ENCODE measurements at regions not wholly inside any gene's neighbourhood (a gene's known extent, or its start where the extent isn't known, plus 50 kb on each side); places are given as distances from the start of the nearest gene placed in this dataset.

GRCh38 chr12:56872366-56872765 is 61.8 kb downstream of the SDR9C7 start:
- no peak for TF ChIP-seq CTCF (IDR thresholded peaks at IDR 0.05)
- Mint-ChIP-seq H3K4me1 (ENCODE audit: unreplicated experiment) (no peaks in the 10 kb centered on the region), H3K27me3 (ENCODE audit: unreplicated experiment) (peaks cover 50% of the 10 kb centered on the region), H3K36me3 (ENCODE audit: unreplicated experiment) (no peaks in the 10 kb centered on the region), H3K9me3 (ENCODE audit: unreplicated experiment) (peaks cover 3% of the 10 kb centered on the region), H3K27ac (ENCODE audit: unreplicated experiment) (no peak overlapping the region), H3K4me3 (ENCODE audit: unreplicated experiment) (no peak overlapping the region)
- no peak for DNase-seq (ENCODE audit: extremely low spot score, unreplicated experiment)

GRCh38 chr12:56867216-56867615 is 67.0 kb downstream of the SDR9C7 start:
- Mint-ChIP-seq H3K9me3 (ENCODE audit: unreplicated experiment) (peaks cover 33% of the 10 kb centered on the region), H3K27me3 (ENCODE audit: unreplicated experiment) (peaks cover 13% of the 10 kb centered on the region), H3K36me3 (ENCODE audit: unreplicated experiment) (no peaks in the 10 kb centered on the region), H3K4me3 (ENCODE audit: unreplicated experiment) (no peak overlapping the region), H3K4me1 (ENCODE audit: unreplicated experiment) (no peaks in the 10 kb centered on the region), H3K27ac (ENCODE audit: unreplicated experiment) (no peak overlapping the region)
- DNase-seq (ENCODE audit: extremely low spot score, unreplicated experiment) = no peak
- TF ChIP-seq CTCF (IDR thresholded peaks at IDR 0.05) = no peak

- H3K36me3 Mint-ChIP-seq (ENCODE audit: unreplicated experiment) = no peaks in the 10 kb centered on the region
- peaks cover 9% of the 10 kb centered on the region for H3K27me3 Mint-ChIP-seq (ENCODE audit: unreplicated experiment)
- no peak overlapping the region for H3K27ac Mint-ChIP-seq (ENCODE audit: unreplicated experiment)
- H3K4me3 Mint-ChIP-seq (ENCODE audit: unreplicated experiment) = no peak overlapping the region
- no peak for DNase-seq (ENCODE audit: extremely low spot score, unreplicated experiment)
- peaks cover 33% of the 10 kb centered on the region for H3K9me3 Mint-ChIP-seq (ENCODE audit: unreplicated experiment)
- no peak for TF ChIP-seq CTCF (IDR thresholded peaks at IDR 0.05)
- H3K4me1 Mint-ChIP-seq (ENCODE audit: unreplicated experiment) = no peaks in the 10 kb centered on the region
Measured at GRCh38 chr12:56866493-56866892, 67.7 kb downstream of the SDR9C7 start.

- Mint-ChIP-seq H3K4me1 (ENCODE audit: unreplicated experiment) (no peaks in the 10 kb centered on the region), H3K9me3 (ENCODE audit: unreplicated experiment) (peaks cover 33% of the 10 kb centered on the region), H3K27me3 (ENCODE audit: unreplicated experiment) (peaks cover 13% of the 10 kb centered on the region), H3K4me3 (ENCODE audit: unreplicated experiment) (no peak overlapping the region), H3K36me3 (ENCODE audit: unreplicated experiment) (no peaks in the 10 kb centered on the region), H3K27ac (ENCODE audit: unreplicated experiment) (no peak overlapping the region)
- no peak for DNase-seq (ENCODE audit: extremely low spot score, unreplicated experiment)
- no peak for TF ChIP-seq CTCF (IDR thresholded peaks at IDR 0.05)
Measured at GRCh38 chr12:56864318-56864717, 69.9 kb downstream of the SDR9C7 start.

GRCh38 chr12:56863789-56864188 is 70.4 kb downstream of the SDR9C7 start:
- no peak overlapping the region for H3K27ac Mint-ChIP-seq (ENCODE audit: unreplicated experiment)
- H3K9me3 Mint-ChIP-seq (ENCODE audit: unreplicated experiment) = peaks cover 33% of the 10 kb centered on the region
- H3K4me1 Mint-ChIP-seq (ENCODE audit: unreplicated experiment) = no peaks in the 10 kb centered on the region
- no peak for TF ChIP-seq CTCF (IDR thresholded peaks at IDR 0.05)
- H3K4me3 Mint-ChIP-seq (ENCODE audit: unreplicated experiment) = no peak overlapping the region
- DNase-seq (ENCODE audit: extremely low spot score, unreplicated experiment) = no peak
- no peaks in the 10 kb centered on the region for H3K36me3 Mint-ChIP-seq (ENCODE audit: unreplicated experiment)
- H3K27me3 Mint-ChIP-seq (ENCODE audit: unreplicated experiment) = peaks cover 14% of the 10 kb centered on the region
